OCI-M1 (cell line): ENCODE measurements at regions not wholly inside any gene's neighbourhood (a gene's known extent, or its start where the extent isn't known, plus 50 kb on each side); places are given as distances from the start of the nearest gene placed in this dataset.
"Not testable (repeated sequence)": the region's sequence is repeated elsewhere in the genome, so short reads cannot be mapped to it uniquely, and the experiment has no call there.

Source experiments
- DNase-seq: peaks from one replicate; lab custom pipeline; 2025; lab: John Stamatoyannopoulos, UW

DNA sequence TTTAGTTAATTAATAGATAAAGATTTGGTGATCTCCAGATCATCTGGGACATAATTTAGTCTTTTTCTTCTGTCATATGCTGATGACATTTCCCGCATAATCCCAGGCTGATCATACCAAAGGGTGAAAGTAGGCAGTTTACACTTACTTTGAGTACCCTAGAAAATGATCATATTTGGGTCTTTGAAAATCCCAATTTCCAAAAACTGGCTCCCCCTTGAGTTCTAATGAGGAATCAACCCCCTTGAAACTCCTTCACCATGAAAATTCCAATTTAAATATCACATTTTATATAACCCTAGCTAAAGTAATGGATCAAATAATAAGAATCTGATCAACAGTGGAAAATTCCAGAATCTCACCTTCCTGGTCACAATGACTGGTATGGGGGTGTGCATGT lies 223.4 kb downstream of the NAF1 start:
- no peak for DNase-seq

DNA sequence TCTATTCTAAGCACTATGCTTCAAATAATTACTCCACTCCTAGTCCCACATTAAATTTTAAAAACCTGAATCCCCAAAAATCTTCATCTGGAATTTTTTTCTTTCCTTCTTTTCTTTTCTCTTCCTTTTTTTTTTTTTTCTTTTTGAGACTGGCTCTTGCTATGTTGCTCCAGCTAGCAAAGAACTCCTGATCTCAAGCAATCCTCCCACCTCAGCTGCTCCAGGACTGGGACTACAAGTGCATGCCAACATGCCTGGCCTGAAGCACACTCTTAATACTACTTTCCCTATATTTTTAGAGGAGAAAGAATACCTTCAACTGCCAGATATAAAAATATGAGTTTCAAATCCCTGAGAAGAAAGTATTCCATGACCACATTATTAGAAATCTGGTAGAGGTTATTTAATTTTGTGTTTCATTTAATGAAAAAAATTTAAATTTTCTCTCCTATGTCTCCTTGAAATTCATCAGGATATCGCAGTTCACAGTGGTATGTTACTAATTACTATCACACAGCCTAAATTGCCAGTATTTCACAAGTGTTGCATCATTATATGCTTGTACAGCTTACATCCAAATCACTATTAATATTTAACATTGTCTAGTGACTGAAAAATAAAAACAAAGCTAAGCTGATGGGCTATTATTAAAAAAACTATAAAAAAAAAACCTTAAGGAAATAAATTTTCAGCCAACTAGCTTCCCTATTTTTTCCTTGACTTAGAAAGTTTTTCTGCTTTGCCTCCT lies 227.8 kb downstream of the NAF1 start:
- peak; percentile 88 for DNase-seq

DNA sequence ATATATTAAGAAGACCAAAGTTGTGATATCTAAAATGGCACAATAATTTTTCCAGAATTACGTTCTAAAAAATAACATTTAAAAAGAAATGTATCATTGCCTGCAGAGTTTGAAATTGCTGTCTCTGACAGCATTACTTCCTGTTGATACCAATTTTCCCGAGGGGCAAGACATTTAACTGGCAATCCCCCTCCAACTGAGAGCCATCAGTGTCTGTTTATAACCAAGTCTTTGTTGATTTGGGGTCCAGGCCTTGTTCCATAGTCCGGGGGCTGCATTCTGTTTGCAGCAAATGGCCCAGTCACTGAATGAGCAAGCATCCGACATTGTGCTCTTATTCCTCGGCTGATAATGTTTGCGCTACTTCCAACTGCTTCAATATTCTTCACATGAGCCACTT lies 231.5 kb downstream of the NAF1 start:
- no peak for DNase-seq

DNA sequence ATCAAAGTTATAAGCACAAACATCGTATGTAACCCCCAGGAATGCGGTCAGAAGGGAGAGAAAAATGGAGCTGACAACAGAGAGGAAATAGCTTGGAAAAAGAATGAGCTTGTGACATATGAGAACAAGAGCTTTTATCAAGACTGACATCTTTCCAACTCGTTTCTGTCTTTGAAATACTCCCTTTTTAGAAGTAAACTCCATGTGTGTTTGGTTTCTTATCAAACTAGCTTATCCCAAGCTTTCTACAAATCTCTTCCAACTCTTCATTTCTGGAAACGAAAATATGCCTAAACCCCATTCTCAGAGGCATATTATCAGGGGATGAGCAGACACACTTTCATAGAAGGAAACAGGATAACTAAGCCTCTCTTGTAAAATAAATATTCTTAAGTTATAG lies 235.4 kb downstream of the NAF1 start:
- peak; percentile 50 for DNase-seq

DNA sequence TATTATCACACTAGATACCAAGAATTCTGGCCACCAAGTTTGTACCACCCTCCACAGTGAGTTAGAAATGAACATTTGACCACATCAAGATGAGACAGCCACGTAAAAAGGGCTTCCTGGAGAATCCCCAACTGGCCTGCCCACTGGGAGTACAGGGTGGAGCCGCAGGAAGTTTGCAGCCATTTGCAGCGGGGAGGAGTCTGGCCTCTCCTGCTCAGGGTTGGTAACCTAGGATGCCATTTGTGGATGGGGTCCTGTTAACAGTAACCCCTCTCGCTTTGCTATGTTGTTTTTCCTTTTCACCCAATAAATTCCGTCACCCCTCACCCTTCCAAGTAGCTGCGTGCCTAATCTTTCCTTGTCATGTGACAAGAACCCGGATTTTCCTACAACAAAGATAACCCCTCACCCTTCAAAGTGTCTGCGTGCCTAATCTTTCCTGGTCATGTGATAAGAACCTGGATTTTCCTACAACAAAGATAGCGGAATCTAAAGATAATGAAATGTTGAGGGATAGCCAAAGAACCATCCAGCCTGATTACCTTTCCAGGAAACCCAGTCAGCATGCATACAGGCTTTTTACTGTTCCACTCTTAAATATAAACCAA lies 245.4 kb downstream of the NAF1 start:
- no peak for DNase-seq

DNA sequence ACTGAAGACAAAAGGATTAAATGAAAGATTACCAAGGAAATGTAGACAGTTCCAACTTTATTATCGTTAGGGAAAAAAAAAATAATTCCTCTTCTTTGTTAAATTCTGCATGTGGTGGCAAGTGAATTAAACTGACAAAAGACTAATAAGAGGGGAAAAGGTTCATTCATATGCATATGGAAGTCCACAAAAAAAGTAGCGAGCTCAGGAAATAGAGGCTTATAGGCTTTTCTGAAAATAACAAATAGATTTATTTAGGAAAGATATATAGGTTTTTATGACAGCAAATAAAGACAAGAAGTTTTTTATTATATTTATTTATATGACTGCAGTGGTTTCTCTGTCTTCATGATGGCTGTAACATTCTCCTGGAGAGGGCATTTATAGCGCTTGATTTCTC lies 246.0 kb downstream of the NAF1 start:
- no peak for DNase-seq

DNA sequence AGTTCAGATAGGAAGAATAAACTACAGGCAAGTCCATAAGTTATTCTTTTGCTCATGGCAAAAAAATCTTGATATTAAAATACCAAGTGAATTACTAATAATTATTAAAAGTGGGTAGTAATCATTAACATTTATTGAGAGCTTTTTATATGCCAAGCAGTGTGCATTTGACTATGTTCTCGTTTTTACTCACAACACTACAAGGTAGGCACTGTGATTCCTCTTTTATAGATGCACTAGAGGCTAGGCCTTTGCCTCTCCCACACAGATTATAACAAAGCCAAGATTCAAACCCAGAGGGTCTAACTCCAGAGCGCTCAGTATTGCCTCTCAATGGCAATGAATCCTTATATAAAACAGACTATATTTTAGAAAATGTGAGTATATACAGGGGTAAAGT lies 254.2 kb downstream of the NAF1 start:
- DNase-seq: no peak

DNA sequence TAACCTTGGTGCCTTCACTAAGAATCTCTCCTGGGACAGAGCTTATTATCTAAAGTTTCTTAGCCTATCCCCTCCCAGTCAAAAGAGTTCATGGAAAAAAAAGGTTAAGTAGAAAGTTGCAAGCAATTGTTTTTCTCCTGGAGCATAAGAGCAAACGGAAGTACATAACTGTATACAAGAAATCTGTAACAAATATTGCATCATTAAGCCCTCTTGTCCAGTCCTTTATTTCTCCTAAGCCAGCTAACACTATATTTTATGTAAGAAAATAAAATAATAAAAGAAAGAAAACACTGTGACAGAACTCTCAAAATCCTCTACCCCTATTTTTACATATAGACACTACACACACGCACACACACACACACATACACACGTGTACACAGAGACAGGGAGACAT lies 255.3 kb downstream of the NAF1 start:
- DNase-seq: no peak

DNA sequence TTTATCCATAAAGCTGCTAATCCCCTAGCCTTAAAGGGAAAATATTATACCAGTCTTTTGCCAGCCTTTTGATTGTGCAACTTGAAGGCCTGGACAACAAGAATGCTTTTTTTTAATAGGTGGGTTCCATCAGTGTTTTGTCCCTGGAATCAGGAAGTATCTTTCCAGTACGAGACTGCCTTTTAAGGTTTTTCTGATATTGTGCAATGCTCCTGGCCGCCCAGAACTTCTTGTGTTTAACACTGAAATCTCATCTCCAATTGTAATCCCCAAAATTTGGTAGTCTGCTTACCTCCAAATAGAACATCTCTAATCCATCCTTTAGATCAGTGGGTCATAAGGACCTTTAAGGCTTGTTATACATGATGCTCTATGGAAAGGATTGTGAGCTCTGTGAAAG lies 256.7 kb downstream of the NAF1 start:
- peak; percentile 34 for DNase-seq

DNA sequence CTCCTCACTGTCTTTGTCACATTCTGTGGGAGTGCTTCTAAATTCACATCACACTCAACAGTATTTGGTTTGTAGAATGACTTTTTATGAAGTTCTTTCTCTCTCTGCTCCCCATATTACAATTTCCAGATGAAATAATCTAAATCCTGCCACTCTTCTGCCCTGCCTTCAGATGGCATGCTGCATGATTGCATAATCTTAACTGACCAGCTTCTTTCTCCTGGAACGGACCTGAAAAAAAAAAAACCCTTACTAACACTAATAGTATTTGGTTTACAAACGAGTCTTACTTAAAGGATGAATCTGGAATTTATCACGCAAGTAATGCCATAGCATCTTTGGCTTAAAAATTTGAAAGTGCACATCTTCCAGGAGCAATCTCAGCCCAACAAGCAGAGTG lies 272.3 kb downstream of the NAF1 start:
- no peak for DNase-seq

DNA sequence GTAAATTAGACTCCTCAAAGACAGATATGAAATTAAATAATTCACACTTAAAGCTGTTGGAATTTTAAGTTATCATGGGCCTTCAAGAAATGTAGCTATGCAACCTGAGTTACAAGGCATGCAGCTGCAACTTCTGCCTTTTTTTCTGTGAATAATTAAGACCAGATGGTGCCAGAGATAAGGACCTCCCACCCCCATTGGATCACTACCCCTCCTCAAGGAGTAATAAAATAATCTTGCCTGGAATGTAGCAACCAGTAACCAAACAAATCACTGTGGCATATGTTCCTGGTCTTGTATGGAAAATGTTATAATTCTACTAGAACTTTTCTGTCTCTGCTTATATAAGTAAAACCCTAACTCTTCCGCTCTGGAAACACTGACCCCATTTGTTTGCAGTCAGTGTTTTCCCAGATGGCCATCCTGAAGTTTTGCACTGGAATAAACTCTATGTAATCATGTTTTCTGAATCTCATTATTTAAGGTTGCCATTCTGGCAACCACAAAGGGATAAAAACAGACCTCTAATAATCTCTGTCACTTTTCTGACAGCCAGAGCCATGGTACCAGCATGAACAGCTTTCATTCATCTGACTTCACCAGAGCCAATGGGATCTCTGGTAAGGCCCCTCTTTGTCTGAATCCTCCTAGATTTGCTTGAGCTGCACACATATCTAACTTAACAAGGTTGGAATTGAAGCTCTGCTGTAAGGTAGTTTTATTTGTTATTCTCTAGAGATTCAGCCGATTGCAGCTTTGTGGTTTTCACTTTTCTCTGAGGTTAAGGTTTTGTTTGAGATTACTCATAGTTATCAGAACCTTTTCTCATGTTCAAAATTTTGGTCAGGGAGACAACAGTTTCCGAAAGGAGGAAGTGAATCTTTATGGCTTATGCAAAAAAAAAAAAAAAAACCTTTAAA lies 274.6 kb downstream of the NAF1 start:
- DNase-seq: peak; percentile 84

DNA sequence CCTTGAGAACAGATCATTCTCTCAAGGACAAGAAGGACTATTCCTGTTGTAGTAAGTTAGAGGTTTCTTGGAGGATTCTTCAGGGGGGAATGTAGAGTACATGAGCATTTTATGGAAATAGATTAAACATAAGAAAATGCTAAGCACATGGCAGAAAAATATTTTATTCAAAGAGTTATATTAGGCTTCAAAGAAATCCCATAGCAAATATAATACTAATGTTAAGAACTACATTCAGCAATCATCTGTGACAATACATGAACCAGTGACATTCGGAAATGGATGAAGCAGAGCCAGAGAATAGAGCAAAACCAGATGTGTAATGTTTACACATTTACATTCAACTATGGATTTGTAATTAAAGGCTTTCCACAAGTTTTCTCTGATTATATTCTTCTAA lies 288.6 kb downstream of the NAF1 start:
- no peak for DNase-seq

DNA sequence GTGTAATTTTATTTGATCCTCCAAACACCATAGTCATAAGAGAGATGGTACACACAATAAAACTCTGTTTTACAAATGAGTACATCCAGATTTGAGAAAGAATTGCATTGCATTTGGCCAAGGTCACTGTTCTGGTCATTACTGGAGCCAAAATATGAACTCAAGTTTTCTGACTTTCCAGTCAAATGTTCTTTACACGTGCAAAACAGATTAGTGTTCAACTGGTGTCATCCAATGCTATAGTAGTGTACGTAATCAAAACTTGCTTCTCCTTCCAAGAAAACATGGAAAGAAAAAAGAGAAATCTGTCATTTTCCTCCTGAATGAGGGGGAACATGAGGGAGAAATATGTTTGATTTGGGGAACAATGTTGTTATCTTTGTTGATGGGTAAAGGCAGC lies 291.9 kb downstream of the NAF1 start:
- DNase-seq: no peak

DNA sequence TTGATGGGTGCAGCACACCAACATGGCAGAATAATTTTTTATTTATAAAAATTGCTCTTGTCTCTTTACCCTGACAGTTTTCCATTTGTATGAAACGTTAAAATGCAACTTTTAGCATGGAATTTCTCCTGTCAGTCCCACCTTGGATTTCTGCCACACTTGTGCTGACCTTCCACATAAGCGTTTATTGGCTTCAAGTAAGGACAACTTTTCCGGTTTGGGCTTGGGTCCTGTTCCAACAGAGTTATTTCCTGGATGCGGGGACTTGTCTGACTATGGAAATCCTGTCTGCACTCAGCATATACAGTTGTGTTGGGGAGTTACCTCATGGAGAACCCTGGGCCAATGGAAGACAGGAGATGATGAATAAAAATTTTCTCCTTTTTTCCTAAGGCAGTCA lies 294.7 kb downstream of the NAF1 start:
- DNase-seq: no peak

DNA sequence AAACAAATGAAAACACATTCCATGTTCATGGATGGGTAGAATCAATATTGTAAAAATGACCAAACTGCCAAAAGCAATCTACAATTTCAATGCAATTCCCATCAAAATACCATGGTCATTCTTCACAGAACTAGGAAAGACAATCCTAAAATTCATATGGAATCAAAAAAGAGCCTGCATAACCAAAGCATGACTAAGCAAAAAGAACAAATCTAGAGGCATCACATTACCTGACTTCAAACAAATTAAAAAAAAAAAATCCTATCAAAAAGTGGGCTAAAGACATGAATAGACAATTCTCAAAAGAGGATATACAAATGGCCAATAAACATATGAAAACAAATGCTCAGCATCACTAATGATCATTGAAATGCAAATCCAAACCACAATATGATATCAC lies 297.5 kb downstream of the NAF1 start:
- no peak for DNase-seq

DNA sequence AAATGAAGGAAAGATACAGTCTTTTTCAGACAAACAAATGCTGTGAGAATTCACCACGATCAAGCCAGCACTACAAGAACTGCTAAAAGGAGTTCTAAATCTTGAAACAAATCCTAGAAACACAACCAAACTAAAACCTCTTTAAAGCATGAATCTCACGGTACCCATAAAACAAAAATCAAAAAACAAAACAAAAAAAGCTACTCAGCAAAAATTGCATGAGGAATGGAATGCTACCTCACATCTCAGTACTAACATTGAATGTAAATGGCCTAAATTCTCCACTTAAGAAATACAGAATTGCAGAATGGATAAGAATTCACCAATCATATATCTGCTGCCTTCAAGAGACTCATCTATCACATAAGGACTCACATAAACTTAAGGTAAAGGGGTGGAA lies 300.1 kb downstream of the NAF1 start:
- DNase-seq: no peak

DNA sequence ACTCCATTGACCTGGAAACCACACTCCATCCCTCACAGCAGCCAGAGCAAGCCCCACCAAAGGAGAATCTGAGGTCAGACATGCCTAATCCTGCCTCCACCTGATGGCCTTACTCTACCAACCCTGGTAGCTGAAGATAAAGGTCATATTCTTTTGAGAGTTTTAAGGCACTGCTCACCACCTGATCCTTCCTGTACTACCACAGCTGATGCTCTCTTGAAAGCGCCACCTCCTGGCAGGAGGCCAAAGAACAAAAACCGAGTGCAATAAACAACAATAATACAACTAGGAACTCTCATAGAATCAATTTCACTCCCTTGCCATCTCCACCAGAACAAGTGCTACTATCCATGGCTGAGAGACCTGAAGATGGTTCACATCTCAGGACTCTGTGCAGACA lies 301.6 kb downstream of the NAF1 start:
- DNase-seq: no peak

DNA sequence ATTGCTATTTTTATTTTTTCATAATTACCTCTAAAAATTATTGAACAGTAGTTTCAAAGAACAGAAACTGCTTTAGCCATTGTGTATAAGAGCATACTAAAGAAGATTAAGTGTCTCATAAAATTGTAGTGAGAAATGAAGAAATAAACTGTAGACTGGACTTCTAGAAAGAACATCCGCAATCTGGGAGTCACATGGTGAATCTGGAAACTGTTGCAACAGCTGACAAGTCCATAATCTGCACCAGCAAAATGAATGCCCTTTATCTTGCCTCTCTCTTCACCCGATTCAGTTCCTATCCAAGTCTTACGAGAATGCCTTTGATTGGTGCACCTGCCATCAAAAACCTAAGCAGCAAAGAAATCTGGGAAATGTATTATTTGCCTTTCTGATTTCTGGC lies 312.9 kb downstream of the NAF1 start:
- no peak for DNase-seq

DNA sequence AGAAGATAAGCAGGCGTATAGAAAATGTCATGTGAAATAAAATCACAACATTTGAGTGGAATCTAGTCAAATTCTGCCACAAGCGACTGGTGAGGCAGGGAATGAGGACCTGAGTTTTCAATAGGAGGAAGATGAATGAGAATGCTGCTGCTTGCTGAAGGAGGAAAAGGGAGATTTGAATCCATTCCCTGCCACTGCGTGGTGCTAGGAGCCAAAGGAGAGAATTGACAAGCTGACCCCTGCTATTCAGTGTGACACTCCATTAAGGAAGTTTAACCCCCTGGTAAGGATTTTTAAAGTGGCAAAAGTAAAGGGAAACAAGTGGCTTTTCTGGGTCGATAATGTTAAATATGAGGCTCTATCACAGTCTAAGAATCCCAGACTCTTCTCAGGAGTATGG lies 314.0 kb downstream of the NAF1 start:
- no peak for DNase-seq

DNA sequence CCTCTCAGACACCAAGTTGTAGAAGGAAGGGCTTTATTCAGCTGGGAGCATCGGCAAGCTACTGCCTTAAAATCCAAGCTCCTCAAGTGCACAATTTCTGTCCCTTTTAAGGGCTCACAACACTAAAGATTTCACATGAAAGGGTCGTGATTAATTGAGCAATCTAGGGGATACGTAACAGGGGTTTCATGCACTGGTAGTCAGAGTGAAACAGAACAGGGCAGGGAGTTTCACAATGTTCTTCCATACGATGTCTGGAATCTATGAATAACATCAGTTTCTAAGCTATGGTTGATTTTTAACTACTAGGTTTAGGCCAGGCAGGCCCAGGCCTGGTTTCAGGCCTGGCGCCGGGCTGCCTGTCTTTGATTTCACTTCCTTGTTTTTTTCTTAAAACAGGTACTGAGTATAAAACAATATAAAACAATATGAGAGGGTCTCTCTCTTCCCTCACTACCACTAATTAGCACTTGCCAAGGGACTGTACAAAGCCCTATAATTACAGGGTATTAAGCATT lies 315.4 kb downstream of the NAF1 start:
- DNase-seq: not testable (repeated sequence)

DNA sequence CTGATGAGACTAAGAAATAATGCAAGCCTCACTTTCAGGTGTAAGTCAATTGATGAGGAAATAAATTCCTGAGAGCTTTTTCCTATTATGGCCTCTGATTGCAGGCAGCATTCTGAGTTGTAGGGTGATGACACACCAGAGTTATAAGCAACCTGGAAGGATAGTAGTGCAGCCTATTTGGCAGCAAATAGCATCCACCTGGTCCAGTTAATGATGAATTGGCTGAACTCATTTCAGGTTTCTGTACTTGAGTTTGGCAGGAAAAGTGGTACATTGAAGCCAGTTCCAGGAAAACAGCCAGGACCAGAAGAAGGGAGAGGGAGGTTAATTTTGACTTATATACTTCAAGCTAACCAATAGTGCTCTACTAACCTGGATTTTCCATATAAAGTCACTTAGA lies 316.8 kb downstream of the NAF1 start:
- no peak for DNase-seq

DNA sequence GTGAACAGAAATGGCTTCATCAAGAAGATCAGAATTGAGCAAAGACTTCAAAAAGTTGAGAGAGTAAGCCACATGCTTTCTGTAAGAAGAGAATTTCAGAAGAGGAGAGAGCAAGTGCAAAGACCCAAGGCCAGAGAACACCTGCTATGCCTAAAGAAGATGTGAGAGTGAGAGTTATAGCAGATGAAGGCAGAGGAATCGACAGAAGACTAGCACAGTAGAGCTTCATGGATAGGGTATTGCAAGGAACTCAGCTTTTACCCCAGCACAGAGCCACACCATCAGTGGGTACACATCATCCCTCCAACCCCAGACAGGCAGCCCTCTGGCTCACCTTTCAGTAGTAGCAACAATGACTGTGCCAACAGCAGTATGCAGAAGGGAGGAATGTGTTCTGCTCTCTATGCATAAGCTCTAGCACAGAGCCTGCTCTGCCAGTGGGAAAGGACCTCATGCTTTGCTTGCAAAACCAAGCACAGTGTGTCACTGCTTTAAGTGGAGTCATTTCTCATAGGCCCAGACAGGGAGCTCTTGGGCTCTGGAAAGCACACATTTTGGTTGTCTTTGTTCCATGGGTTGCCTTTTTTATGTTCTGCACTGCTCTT lies 318.6 kb downstream of the NAF1 start:
- DNase-seq: no peak
